Stimulated activated CD4-positive, alpha-beta T cell treated with anti-CD3 and anti-CD28 coated beads, Interleukin-1b, Interleukin-23, amount 100 ng/mL, for 24 hours (primary cell): ENCODE measurements at regions not wholly inside any gene's neighbourhood (a gene's known extent, or its start where the extent isn't known, plus 50 kb on each side); places are given as distances from the start of the nearest gene placed in this dataset.
"Not testable (repeated sequence)": the region's sequence is repeated elsewhere in the genome, so short reads cannot be mapped to it uniquely, and the experiment has no call there.

Experiments
- DNase-seq, 4 experiments: peaks; one replicate each; pipeline ENCODE4 v3.0.0-alpha.2; 2020; ENCODE audit warnings: low read depth in 4 of 4, low spot score in 1 of 4

- no peak for DNase-seq
These were observed 152.8 kb downstream of the CYSLTR2 start for GRCh38 chr13:48806522-48806921.

- no peak for DNase-seq
These were observed 155.0 kb downstream of the CYSLTR2 start for GRCh38 chr13:48808683-48809082.

- DNase-seq: no peak
These were observed 156.3 kb downstream of the CYSLTR2 start for GRCh38 chr13:48810013-48810412.

- DNase-seq: no peak
These were observed 159.8 kb downstream of the CYSLTR2 start for GRCh38 chr13:48813518-48813917.

GRCh38 chr13:48816700-48817099 lies 159.0 kb upstream of the FNDC3A start:
- no peak for DNase-seq

GRCh38 chr13:48817166-48817802 lies 158.4 kb upstream of the FNDC3A start:
- no peak for DNase-seq

- no peak for DNase-seq
These were observed 157.0 kb upstream of the FNDC3A start for GRCh38 chr13:48818495-48819356.

- no peak for DNase-seq
These were observed 156.3 kb upstream of the FNDC3A start for GRCh38 chr13:48819376-48819775.

GRCh38 chr13:48819899-48820298 lies 155.8 kb upstream of the FNDC3A start:
- no peak for DNase-seq

GRCh38 chr13:48823526-48823925 lies 152.2 kb upstream of the FNDC3A start:
- not testable (repeated sequence) for DNase-seq

- DNase-seq: no peak
These were observed 149.7 kb upstream of the FNDC3A start for GRCh38 chr13:48826039-48826438.

GRCh38 chr13:48826922-48827454 lies 148.7 kb upstream of the FNDC3A start:
- not testable (repeated sequence) for DNase-seq

- DNase-seq: no peak
These were observed 148.0 kb upstream of the FNDC3A start for GRCh38 chr13:48827709-48828108.

- DNase-seq: no peak
These were observed 146.7 kb upstream of the FNDC3A start for GRCh38 chr13:48828962-48829411.

GRCh38 chr13:48829536-48829935 lies 146.2 kb upstream of the FNDC3A start:
- DNase-seq: no peak

GRCh38 chr13:48831248-48831647 lies 144.5 kb upstream of the FNDC3A start:
- DNase-seq: no peak

GRCh38 chr13:48833412-48833811 lies 142.3 kb upstream of the FNDC3A start:
- DNase-seq: no peak

- not testable (repeated sequence) for DNase-seq
These were observed 140.4 kb upstream of the FNDC3A start for GRCh38 chr13:48835326-48835725.

- DNase-seq: no peak
These were observed 137.3 kb upstream of the FNDC3A start for GRCh38 chr13:48838193-48838973.

GRCh38 chr13:48839171-48839570 lies 136.5 kb upstream of the FNDC3A start:
- DNase-seq: no peak

GRCh38 chr13:48840366-48840765 lies 135.3 kb upstream of the FNDC3A start:
- DNase-seq: no peak
